Trophoblast cell (in vitro differentiated cells and primary cell): ENCODE measurements at regions not wholly inside any gene's neighbourhood (a gene's known extent, or its start where the extent isn't known, plus 50 kb on each side); places are given as distances from the start of the nearest gene placed in this dataset.

Source experiments
- DNase-seq, 2 donors: peaks; one replicate each; pipeline ENCODE4 v3.0.0-alpha.2; 2016
- H2AFZ ChIP-seq: 2 replicates; pipeline ENCODE4 v1.6.1; 2013; ENCODE audit warnings: low read length, moderate library complexity, mild to moderate bottlenecking; ENCODE audit not compliant: insufficient read depth, poor library complexity
- H2AK5ac ChIP-seq: 2 replicates; pipeline ENCODE4 v1.6.1; 2013; ENCODE audit warnings: mild to moderate bottlenecking, low read length
- H2BK120ac ChIP-seq: 2 replicates; pipeline ENCODE4 v1.6.1; 2013; ENCODE audit warnings: low read length, mild to moderate bottlenecking, moderate library complexity; ENCODE audit not compliant: insufficient read depth, poor library complexity
- H2BK12ac ChIP-seq: 2 replicates; pipeline ENCODE4 v1.6.1; 2013; ENCODE audit warnings: mild to moderate bottlenecking, low read length, moderate library complexity
- H2BK5ac ChIP-seq: 2 replicates; pipeline ENCODE4 v1.6.1; 2013; ENCODE audit warnings: low read length, low read depth, moderate library complexity, mild to moderate bottlenecking; ENCODE audit not compliant: poor library complexity
- H3K14ac ChIP-seq: 2 replicates; pipeline ENCODE4 v1.6.1; 2013; ENCODE audit warnings: mild to moderate bottlenecking, low read length
- H3K18ac ChIP-seq: 2 replicates; pipeline ENCODE4 v1.6.1; 2013; ENCODE audit warnings: mild to moderate bottlenecking, low read length
- H3K23ac ChIP-seq: 2 replicates; pipeline ENCODE4 v1.6.1; 2013; ENCODE audit warnings: low read length
- H3K27ac ChIP-seq: 2 replicates; pipeline ENCODE4 v1.5.1; 2013; ENCODE audit warnings: low read depth, mild to moderate bottlenecking, inconsistent platforms, low read length, moderate library complexity
- H3K27me3 ChIP-seq: 2 replicates; pipeline ENCODE4 v1.6.1; 2013; ENCODE audit warnings: inconsistent platforms, mild to moderate bottlenecking, low read length, moderate library complexity; ENCODE audit not compliant: insufficient read depth
- H3K36me3 ChIP-seq, 2 experiments: 1 replicate in 1 of 2; 2 replicates in 1 of 2; pipeline ENCODE4 v1.6.1; 2013; ENCODE audit warnings: low read length in 2 of 2, mild to moderate bottlenecking in 2 of 2, moderate library complexity in 1 of 2; ENCODE audit not compliant: insufficient read depth in 2 of 2, control insufficient read depth in 1 of 2
- H3K4ac ChIP-seq: 2 replicates; pipeline ENCODE4 v1.6.1; 2013; ENCODE audit warnings: low read depth, mild to moderate bottlenecking, low read length, moderate library complexity
- H3K4me1 ChIP-seq, 2 experiments: 1 replicate in 1 of 2; 2 replicates in 1 of 2; pipeline ENCODE4 v1.6.1; 2013; ENCODE audit warnings: low read length in 2 of 2, mild to moderate bottlenecking in 2 of 2, moderate library complexity in 1 of 2; ENCODE audit not compliant: insufficient read depth in 2 of 2, control insufficient read depth in 1 of 2
- H3K4me2 ChIP-seq: 2 replicates; pipeline ENCODE4 v1.6.1; 2013; ENCODE audit warnings: inconsistent platforms, mild to moderate bottlenecking, low read length, moderate library complexity
- H3K4me3 ChIP-seq: 2 replicates; pipeline ENCODE4 v1.5.1; 2013; ENCODE audit warnings: mild to moderate bottlenecking, low read depth, low read length, inconsistent platforms
- H3K79me1 ChIP-seq: one replicate; pipeline ENCODE4 v1.6.1; 2013; ENCODE audit warnings: low read length
- H3K79me2 ChIP-seq: 2 replicates; pipeline ENCODE4 v1.6.1; 2013; ENCODE audit warnings: low read length, mild to moderate bottlenecking; ENCODE audit not compliant: control insufficient read depth, insufficient read depth, poor library complexity
- H3K9ac ChIP-seq: 2 replicates; pipeline ENCODE4 v1.6.1; 2013; ENCODE audit warnings: mild to moderate bottlenecking, low read length
- H3K9me3 ChIP-seq: 2 replicates; pipeline ENCODE4 v1.6.1; 2013; ENCODE audit warnings: low read depth, mild to moderate bottlenecking, control low read depth, inconsistent platforms, low read length; ENCODE audit not compliant: insufficient read depth
- H4K12ac ChIP-seq: 2 replicates; pipeline ENCODE4 v1.6.1; 2013; ENCODE audit warnings: low read depth, mild to moderate bottlenecking, low read length, moderate library complexity
- H4K8ac ChIP-seq: 2 replicates; pipeline ENCODE4 v1.6.1; 2013; ENCODE audit warnings: low read depth, mild to moderate bottlenecking, low read length, moderate library complexity
- H4K91ac ChIP-seq: one replicate; pipeline ENCODE4 v1.6.1; 2013; ENCODE audit warnings: low read depth, mild to moderate bottlenecking, low read length, moderate library complexity
- WGBS: extraction: QIAGEN DNeasy Blood & Tissue Kit; methylation state at CpG from one replicate; pipeline ENCODE4 v1.1.7; 2013; ENCODE audit warnings: missing lambda C conversion rate; ENCODE audit not compliant: insufficient read length, insufficient coverage; ENCODE audit errors: extremely low coverage; 5-methylcytosine and 5-hydroxymethylcytosine counted together

GRCh38 chr3:89571707-89572106, 464.3 kb downstream of the EPHA3 start:
- Histone ChIP-seq H2AFZ (no peak overlapping the region), H3K14ac (no peak overlapping the region), H4K91ac (no peak overlapping the region), H3K4me3 (no peak overlapping the region), H2BK5ac (no peak overlapping the region), H3K36me3 (no peaks in the 10 kb centered on the region), H2BK120ac (no peak overlapping the region), H3K23ac (no peak overlapping the region), H3K9ac (no peak overlapping the region), H3K79me2 (no peaks in the 10 kb centered on the region), H3K18ac (no peak overlapping the region), H3K9me3 (peaks cover 2% of the 10 kb centered on the region), H4K8ac (no peak overlapping the region), H2AK5ac (no peak overlapping the region), H4K12ac (no peak overlapping the region), H3K79me1 (no peaks in the 10 kb centered on the region), H3K27ac (no peak overlapping the region), H3K27me3 (no peaks in the 10 kb centered on the region), H3K4me2 (no peak overlapping the region), H3K4ac (no peak overlapping the region), H3K4me1 (no peaks in the 10 kb centered on the region), H2BK12ac (no peak overlapping the region)
- DNase-seq: no peak
- no CpG with 5 or more reads among the region's 7 CpGs for WGBS

DNA sequence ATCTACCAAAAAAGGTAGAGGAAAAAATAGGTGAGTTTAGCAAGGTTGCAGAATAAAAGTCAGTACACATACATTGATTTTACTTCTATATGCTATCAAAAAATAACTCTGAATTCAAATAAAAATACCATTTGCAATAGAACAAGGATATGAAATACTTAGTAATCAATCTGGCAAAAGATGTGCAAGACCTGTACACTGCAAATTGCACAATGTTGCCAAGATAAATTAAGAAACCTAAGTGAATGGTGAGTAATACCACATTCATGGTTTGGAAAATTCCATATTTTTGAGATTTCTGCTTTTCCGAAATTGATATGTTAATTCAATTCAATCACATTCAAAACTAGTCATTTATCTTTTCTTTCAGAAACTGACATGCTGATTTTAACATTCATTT, 464.8 kb downstream of the EPHA3 start:
- no peak overlapping the region for H2BK120ac ChIP-seq
- H3K36me3 ChIP-seq: no peaks in the 10 kb centered on the region
- no peaks in the 10 kb centered on the region for H3K4me1 ChIP-seq
- no peaks in the 10 kb centered on the region for H3K27me3 ChIP-seq
- peaks cover 2% of the 10 kb centered on the region for H3K9me3 ChIP-seq
- H4K12ac ChIP-seq: no peak overlapping the region
- H3K79me2 ChIP-seq: no peaks in the 10 kb centered on the region
- H3K9ac ChIP-seq: no peak overlapping the region
- no peak overlapping the region for H3K14ac ChIP-seq
- WGBS: no CpG with 5 or more reads among the region's 1 CpG
- H3K4me3 ChIP-seq: no peak overlapping the region
- DNase-seq: no peak
- H3K18ac ChIP-seq: no peak overlapping the region
- no peak overlapping the region for H4K91ac ChIP-seq
- no peak overlapping the region for H2AFZ ChIP-seq
- no peak overlapping the region for H2AK5ac ChIP-seq
- H3K27ac ChIP-seq: no peak overlapping the region
- H4K8ac ChIP-seq: no peak overlapping the region
- H3K79me1 ChIP-seq: no peaks in the 10 kb centered on the region
- no peak overlapping the region for H3K4ac ChIP-seq
- H3K23ac ChIP-seq: no peak overlapping the region
- H2BK5ac ChIP-seq: no peak overlapping the region
- no peak overlapping the region for H2BK12ac ChIP-seq
- no peak overlapping the region for H3K4me2 ChIP-seq

DNA sequence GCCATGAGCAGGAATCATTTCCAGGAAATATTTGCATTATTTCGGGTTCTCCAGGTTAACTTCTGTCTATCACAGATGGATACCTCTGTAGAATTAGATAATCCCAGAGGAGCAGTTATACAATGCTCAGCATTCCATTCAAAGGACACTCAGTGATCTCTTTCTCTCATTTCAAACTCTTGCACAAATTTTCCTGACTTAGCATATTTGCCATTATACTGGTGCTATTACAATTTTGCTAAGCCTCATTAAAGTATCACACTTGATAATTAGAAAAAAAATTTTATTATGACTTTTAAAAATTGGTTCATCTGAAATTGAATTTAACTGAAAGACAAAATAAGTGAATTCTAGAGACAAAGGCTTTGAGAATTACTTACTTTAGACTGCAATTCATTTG, 469.0 kb downstream of the EPHA3 start:
- H3K9me3 ChIP-seq: peaks cover 2% of the 10 kb centered on the region
- no peaks in the 10 kb centered on the region for H3K79me1 ChIP-seq
- no peak overlapping the region for H3K14ac ChIP-seq
- H4K8ac ChIP-seq: no peak overlapping the region
- no peak overlapping the region for H2BK5ac ChIP-seq
- H2AFZ ChIP-seq: no peak overlapping the region
- no peaks in the 10 kb centered on the region for H3K4me1 ChIP-seq
- H3K27me3 ChIP-seq: no peaks in the 10 kb centered on the region
- no peak overlapping the region for H3K9ac ChIP-seq
- DNase-seq: no peak
- H2AK5ac ChIP-seq: no peak overlapping the region
- H3K36me3 ChIP-seq: no peaks in the 10 kb centered on the region
- H4K12ac ChIP-seq: no peak overlapping the region
- H2BK12ac ChIP-seq: no peak overlapping the region
- H4K91ac ChIP-seq: no peak overlapping the region
- WGBS: no CpG with 5 or more reads among the region's 1 CpG
- no peak overlapping the region for H3K4ac ChIP-seq
- no peak overlapping the region for H3K18ac ChIP-seq
- H3K4me2 ChIP-seq: no peak overlapping the region
- no peaks in the 10 kb centered on the region for H3K79me2 ChIP-seq
- H2BK120ac ChIP-seq: no peak overlapping the region
- no peak overlapping the region for H3K23ac ChIP-seq
- H3K27ac ChIP-seq: no peak overlapping the region
- H3K4me3 ChIP-seq: no peak overlapping the region

DNA sequence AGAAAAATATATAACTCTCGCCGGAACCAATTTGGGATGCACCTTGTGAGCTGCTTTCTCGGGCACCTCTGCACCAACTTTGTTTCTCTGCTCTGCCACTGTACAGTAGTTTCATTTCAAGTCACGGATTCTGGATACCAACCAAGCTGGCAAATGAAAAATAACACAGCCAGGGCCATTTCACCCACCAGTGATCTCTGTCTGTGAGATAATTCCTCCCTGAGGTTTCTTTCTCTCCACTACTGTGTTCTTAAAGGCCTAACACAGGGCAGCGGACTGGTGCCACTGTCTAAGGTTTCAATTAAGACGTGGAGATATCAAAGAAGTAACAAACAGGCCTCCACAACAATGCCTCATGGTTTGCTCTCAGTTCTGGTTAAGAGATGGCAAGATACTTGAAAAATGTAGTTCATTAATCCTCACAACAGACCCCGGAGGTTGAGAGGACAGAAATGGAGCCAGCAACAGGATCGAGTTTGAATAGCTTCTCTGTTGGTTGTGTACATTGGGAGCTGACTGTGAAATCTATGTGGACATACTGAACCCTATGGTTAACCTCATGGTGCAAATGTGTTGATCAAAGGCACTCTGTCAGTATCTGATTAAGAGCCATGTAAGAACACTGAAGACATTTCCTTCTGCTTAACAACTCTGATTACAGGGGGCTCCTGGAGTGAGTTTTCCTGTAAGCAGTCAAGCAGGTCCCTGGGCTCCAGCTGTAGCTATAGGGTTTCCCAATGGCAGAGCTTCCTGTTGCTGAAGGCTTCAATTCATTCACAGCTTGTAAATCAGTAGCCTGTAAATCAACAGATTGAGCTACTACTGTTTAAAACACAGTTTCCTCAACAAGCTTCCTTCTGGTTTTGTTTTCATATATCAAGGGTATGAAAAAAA, 470.5 kb downstream of the EPHA3 start:
- no CpG with 5 or more reads among the region's 8 CpGs for WGBS
- no peak overlapping the region for H3K27ac ChIP-seq

More for the DNA sequence above, 470.5 kb downstream of the EPHA3 start:
- Histone ChIP-seq H3K4me2 (no peak overlapping the region), H2AFZ (no peak overlapping the region), H3K4ac (no peak overlapping the region), H2BK5ac (no peak overlapping the region), H3K79me2 (no peaks in the 10 kb centered on the region), H3K36me3 (no peaks in the 10 kb centered on the region), H2AK5ac (no peak overlapping the region), H3K27me3 (no peaks in the 10 kb centered on the region), H3K9ac (no peak overlapping the region), H4K8ac (no peak overlapping the region), H3K4me1 (no peaks in the 10 kb centered on the region), H2BK12ac (no peak overlapping the region), H3K9me3 (no peaks in the 10 kb centered on the region), H3K23ac (no peak overlapping the region), H3K18ac (no peak overlapping the region), H3K79me1 (no peaks in the 10 kb centered on the region), H3K14ac (no peak overlapping the region), H4K12ac (no peak overlapping the region), H3K4me3 (no peak overlapping the region), H2BK120ac (no peak overlapping the region), H4K91ac (no peak overlapping the region)
- DNase-seq: no peak
